ENCODE measurements at regions not wholly inside any gene's neighbourhood (a gene's known extent, or its start where the extent isn't known, plus 50 kb on each side); places are given as distances from the start of the nearest gene placed in this dataset.

DNA sequence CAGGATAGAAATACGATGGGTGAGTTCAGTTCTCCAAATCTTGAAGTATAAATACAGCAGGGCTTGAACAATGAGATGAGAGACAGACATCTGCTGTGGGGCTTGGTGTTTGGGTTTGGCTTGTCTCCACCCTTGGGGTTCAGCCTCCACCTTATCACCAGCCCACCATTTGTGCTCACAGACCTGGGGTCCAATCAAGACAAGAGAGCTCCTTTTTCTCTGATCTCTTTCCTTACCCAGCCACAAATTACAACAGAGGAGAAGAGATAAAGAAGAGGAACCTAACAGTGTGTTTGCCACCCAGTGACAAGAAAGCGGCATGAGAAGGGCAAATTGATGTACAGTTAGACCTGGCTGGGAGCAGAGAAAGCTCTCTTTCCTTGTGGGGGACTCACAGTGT is 204.5 kb upstream of the CXCR4 start:
- H3K9me1 ChIP-seq (ENCODE audit: control insufficient read depth, insufficient read depth, low read length): no peaks in the 10 kb centered on the region
- no peaks in the 10 kb centered on the region for H3K79me2 ChIP-seq (ENCODE audit: control insufficient read depth, insufficient read depth, low read length)
- H3K4me1 ChIP-seq (replicated peaks in 1 of 2; ENCODE audit: control insufficient read depth in 2 of 2, insufficient read depth in 2 of 2, low read length in 2 of 2): no peaks in the 10 kb centered on the region; a peak in 1 of 5 replicates
- H3K9ac ChIP-seq (ENCODE audit: insufficient read depth in 1 of 2, low read depth in 2 of 2, low read length in 2 of 2): no peak overlapping the region
- FAIRE-seq (no peak), ATAC-seq (no peak), DNase-seq (ENCODE audit: extremely low read depth in 1 of 4, low spot score in 3 of 4) (no peak)
- peaks cover 3 to 5% of the 10 kb centered on the region in 2 experiments; a peak in 2 of 5 replicates for H3K27me3 ChIP-seq (ENCODE audit: control insufficient read depth in 2 of 2, insufficient read depth in 2 of 2, low read length in 2 of 2)
- BruUV-seq (replicated peaks): no TSS peak
- H3K36me3 ChIP-seq (ENCODE audit: control insufficient read depth, insufficient read depth, low read length): no peaks in the 10 kb centered on the region
- no peak overlapping the region for H3K4me2 ChIP-seq (ENCODE audit: insufficient read depth, low read length)
- no peak overlapping the region for H3K4me3 ChIP-seq
- ChIA-PET POLR2A (interaction anchor here (0.6 kb wide), 1 partner anchor 32 kb away, joined by 3 read pairs; no protein-coding TSS in a partner anchor), CTCF (ENCODE audit: low intra/inter-chr PET ratio) (no interaction called here)
- 0% methylated on average over 2 of the region's 2 CpGs for WGBS (ENCODE audit: insufficient coverage, low coverage, missing lambda C conversion rate)
- H3K9me3 ChIP-seq (replicated peaks; ENCODE audit: control insufficient read depth, insufficient read depth, low read depth, low read length): no peaks in the 10 kb centered on the region
- H2AFZ ChIP-seq (ENCODE audit: low read depth, low read length): no peak overlapping the region
- TF ChIP-seq HNRNPL (IDR thresholded peaks at IDR 0.05; ENCODE audit: low read depth, low read length) (no peak), SREBF2 (CRISPR knock-in tag; IDR thresholded peaks at IDR 0.05) (no peak), ETV6 (IDR thresholded peaks at IDR 0.05; ENCODE audit: borderline replicate concordance in 1 of 2, low read depth in 2 of 2, low read length in 1 of 2) (no peak), ETV6 (CRISPR knock-in tag; IDR thresholded peaks at IDR 0.05; ENCODE audit: borderline replicate concordance) (no peak), MTA3 (IDR thresholded peaks at IDR 0.05; ENCODE audit: borderline replicate concordance) (no peak), POLR2H (tag; IDR thresholded peaks at IDR 0.05; ENCODE audit: low read depth) (no peak), ZFP1 (CRISPR knock-in tag; IDR thresholded peaks at IDR 0.05) (no peak), RBBP5 (IDR thresholded peaks at IDR 0.05; ENCODE audit: borderline replicate concordance, insufficient read depth, low read length, poor library complexity, severe bottlenecking) (no peak), NCOA2 (IDR thresholded peaks at IDR 0.05; ENCODE audit: partially characterized antibody in 2 of 2) (no peak)
- TF ChIP-seq, protein P1, sequence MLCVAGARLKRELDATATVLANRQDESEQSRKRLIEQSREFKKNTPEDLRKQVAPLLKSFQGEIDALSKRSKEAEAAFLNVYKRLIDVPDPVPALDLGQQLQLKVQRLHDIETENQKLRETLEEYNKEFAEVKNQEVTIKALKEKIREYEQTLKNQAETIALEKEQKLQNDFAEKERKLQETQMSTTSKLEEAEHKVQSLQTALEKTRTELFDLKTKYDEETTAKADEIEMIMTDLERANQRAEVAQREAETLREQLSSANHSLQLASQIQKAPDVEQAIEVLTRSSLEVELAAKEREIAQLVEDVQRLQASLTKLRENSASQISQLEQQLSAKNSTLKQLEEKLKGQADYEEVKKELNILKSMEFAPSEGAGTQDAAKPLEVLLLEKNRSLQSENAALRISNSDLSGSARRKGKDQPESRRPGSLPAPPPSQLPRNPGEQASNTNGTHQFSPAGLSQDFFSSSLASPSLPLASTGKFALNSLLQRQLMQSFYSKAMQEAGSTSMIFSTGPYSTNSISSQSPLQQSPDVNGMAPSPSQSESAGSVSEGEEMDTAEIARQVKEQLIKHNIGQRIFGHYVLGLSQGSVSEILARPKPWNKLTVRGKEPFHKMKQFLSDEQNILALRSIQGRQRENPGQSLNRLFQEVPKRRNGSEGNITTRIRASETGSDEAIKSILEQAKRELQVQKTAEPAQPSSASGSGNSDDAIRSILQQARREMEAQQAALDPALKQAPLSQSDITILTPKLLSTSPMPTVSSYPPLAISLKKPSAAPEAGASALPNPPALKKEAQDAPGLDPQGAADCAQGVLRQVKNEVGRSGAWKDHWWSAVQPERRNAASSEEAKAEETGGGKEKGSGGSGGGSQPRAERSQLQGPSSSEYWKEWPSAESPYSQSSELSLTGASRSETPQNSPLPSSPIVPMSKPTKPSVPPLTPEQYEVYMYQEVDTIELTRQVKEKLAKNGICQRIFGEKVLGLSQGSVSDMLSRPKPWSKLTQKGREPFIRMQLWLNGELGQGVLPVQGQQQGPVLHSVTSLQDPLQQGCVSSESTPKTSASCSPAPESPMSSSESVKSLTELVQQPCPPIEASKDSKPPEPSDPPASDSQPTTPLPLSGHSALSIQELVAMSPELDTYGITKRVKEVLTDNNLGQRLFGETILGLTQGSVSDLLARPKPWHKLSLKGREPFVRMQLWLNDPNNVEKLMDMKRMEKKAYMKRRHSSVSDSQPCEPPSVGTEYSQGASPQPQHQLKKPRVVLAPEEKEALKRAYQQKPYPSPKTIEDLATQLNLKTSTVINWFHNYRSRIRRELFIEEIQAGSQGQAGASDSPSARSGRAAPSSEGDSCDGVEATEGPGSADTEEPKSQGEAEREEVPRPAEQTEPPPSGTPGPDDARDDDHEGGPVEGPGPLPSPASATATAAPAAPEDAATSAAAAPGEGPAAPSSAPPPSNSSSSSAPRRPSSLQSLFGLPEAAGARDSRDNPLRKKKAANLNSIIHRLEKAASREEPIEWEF (CRISPR knock-in tag; IDR thresholded peaks at IDR 0.05): no peak
- intact Hi-C loops (cut with micrococcal nuclease) (no loop called here), in situ Hi-C loops (cut with MboI) (no loop called here)
- H3K27ac ChIP-seq (ENCODE audit: extremely low read depth, low read depth, low read length): no peak overlapping the region
- H4K20me1 ChIP-seq (replicated peaks; ENCODE audit: control insufficient read depth, insufficient read depth, low read length): no peaks in the 10 kb centered on the region
